ENCODE measurements at regions not wholly inside any gene's neighbourhood (a gene's known extent, or its start where the extent isn't known, plus 50 kb on each side); places are given as distances from the start of the nearest gene placed in this dataset.

- Histone ChIP-seq H3K27me3 (ENCODE audit: control insufficient read depth in 1 of 2, insufficient read depth in 2 of 2, low read length in 2 of 2) (no peaks in the 10 kb centered on the region), H3K27ac (ENCODE audit: low read depth, low read length) (no peak overlapping the region), H3K36me3 (ENCODE audit: control insufficient read depth in 1 of 2, insufficient read depth in 2 of 2, low read length in 2 of 2) (no peaks in the 10 kb centered on the region), H3K9ac (ENCODE audit: low read depth in 1 of 2, low read length in 2 of 2) (no peak overlapping the region), H3K9me3 (ENCODE audit: control insufficient read depth in 1 of 2, low read length in 2 of 2) (no peaks in the 10 kb centered on the region), H3K4me3 (ENCODE audit: low read depth in 1 of 2, low read length in 2 of 2) (no peak overlapping the region), H3K4me1 (ENCODE audit: control insufficient read depth in 1 of 2, insufficient read depth in 2 of 2, low read length in 2 of 2) (no peaks in the 10 kb centered on the region)
These were observed 182.1 kb downstream of the RFC3 start for GRCh38 chr13:33999811-34000605.

GRCh38 chr13:34000955-34001354 is 183.0 kb downstream of the RFC3 start:
- H3K9ac ChIP-seq (ENCODE audit: low read depth in 1 of 2, low read length in 2 of 2), result no peak overlapping the region
- H3K27me3 ChIP-seq (ENCODE audit: control insufficient read depth in 1 of 2, insufficient read depth in 2 of 2, low read length in 2 of 2), result no peaks in the 10 kb centered on the region
- H3K4me3 ChIP-seq (ENCODE audit: low read depth in 1 of 2, low read length in 2 of 2), result no peak overlapping the region
- H3K9me3 ChIP-seq (ENCODE audit: control insufficient read depth in 1 of 2, low read length in 2 of 2), result no peaks in the 10 kb centered on the region
- H3K4me1 ChIP-seq (ENCODE audit: control insufficient read depth in 1 of 2, insufficient read depth in 2 of 2, low read length in 2 of 2), result no peaks in the 10 kb centered on the region
- H3K36me3 ChIP-seq (ENCODE audit: control insufficient read depth in 1 of 2, insufficient read depth in 2 of 2, low read length in 2 of 2), result no peaks in the 10 kb centered on the region
- H3K27ac ChIP-seq (ENCODE audit: low read depth, low read length), result no peak overlapping the region

- Histone ChIP-seq H3K9me3 (ENCODE audit: control insufficient read depth in 1 of 2, low read length in 2 of 2) (no peaks in the 10 kb centered on the region), H3K27me3 (ENCODE audit: control insufficient read depth in 1 of 2, insufficient read depth in 2 of 2, low read length in 2 of 2) (no peaks in the 10 kb centered on the region), H3K4me3 (ENCODE audit: low read depth in 1 of 2, low read length in 2 of 2) (no peak overlapping the region), H3K9ac (ENCODE audit: low read depth in 1 of 2, low read length in 2 of 2) (no peak overlapping the region), H3K27ac (ENCODE audit: low read depth, low read length) (no peak overlapping the region), H3K36me3 (ENCODE audit: control insufficient read depth in 1 of 2, insufficient read depth in 2 of 2, low read length in 2 of 2) (no peaks in the 10 kb centered on the region), H3K4me1 (ENCODE audit: control insufficient read depth in 1 of 2, insufficient read depth in 2 of 2, low read length in 2 of 2) (no peaks in the 10 kb centered on the region)
These were observed 183.4 kb downstream of the RFC3 start for GRCh38 chr13:34001389-34001788.

GRCh38 chr13:34002141-34002540 is 184.2 kb downstream of the RFC3 start:
- H3K27me3 ChIP-seq (ENCODE audit: control insufficient read depth in 1 of 2, insufficient read depth in 2 of 2, low read length in 2 of 2), result no peaks in the 10 kb centered on the region
- H3K9ac ChIP-seq (ENCODE audit: low read depth in 1 of 2, low read length in 2 of 2), result no peak overlapping the region
- no peak overlapping the region for H3K4me3 ChIP-seq (ENCODE audit: low read depth in 1 of 2, low read length in 2 of 2)
- H3K36me3 ChIP-seq (ENCODE audit: control insufficient read depth in 1 of 2, insufficient read depth in 2 of 2, low read length in 2 of 2), result no peaks in the 10 kb centered on the region
- no peaks in the 10 kb centered on the region for H3K9me3 ChIP-seq (ENCODE audit: control insufficient read depth in 1 of 2, low read length in 2 of 2)
- no peaks in the 10 kb centered on the region for H3K4me1 ChIP-seq (ENCODE audit: control insufficient read depth in 1 of 2, insufficient read depth in 2 of 2, low read length in 2 of 2)
- no peak overlapping the region for H3K27ac ChIP-seq (ENCODE audit: low read depth, low read length)

- Histone ChIP-seq H3K27me3 (ENCODE audit: control insufficient read depth in 1 of 2, insufficient read depth in 2 of 2, low read length in 2 of 2) (no peaks in the 10 kb centered on the region), H3K9ac (ENCODE audit: low read depth in 1 of 2, low read length in 2 of 2) (no peak overlapping the region), H3K27ac (ENCODE audit: low read depth, low read length) (no peak overlapping the region)
These were observed 185.0 kb downstream of the RFC3 start for GRCh38 chr13:34002924-34003323.

GRCh38 chr13:34003656-34004055 is 185.7 kb downstream of the RFC3 start:
- no peak overlapping the region for H3K27ac ChIP-seq (ENCODE audit: low read depth, low read length)
- H3K9ac ChIP-seq (ENCODE audit: low read depth in 1 of 2, low read length in 2 of 2), result no peak overlapping the region
- H3K4me1 ChIP-seq (ENCODE audit: control insufficient read depth in 1 of 2, insufficient read depth in 2 of 2, low read length in 2 of 2), result no peaks in the 10 kb centered on the region
- no peaks in the 10 kb centered on the region for H3K27me3 ChIP-seq (ENCODE audit: control insufficient read depth in 1 of 2, insufficient read depth in 2 of 2, low read length in 2 of 2)
- no peak overlapping the region for H3K4me3 ChIP-seq (ENCODE audit: low read depth in 1 of 2, low read length in 2 of 2)
- no peaks in the 10 kb centered on the region for H3K9me3 ChIP-seq (ENCODE audit: control insufficient read depth in 1 of 2, low read length in 2 of 2)
- H3K36me3 ChIP-seq (ENCODE audit: control insufficient read depth in 1 of 2, insufficient read depth in 2 of 2, low read length in 2 of 2), result no peaks in the 10 kb centered on the region

More at GRCh38 chr13:34002924-34003323, 185.0 kb downstream of the RFC3 start:
- no peaks in the 10 kb centered on the region for H3K36me3 ChIP-seq (ENCODE audit: control insufficient read depth in 1 of 2, insufficient read depth in 2 of 2, low read length in 2 of 2)
- H3K4me3 ChIP-seq (ENCODE audit: low read depth in 1 of 2, low read length in 2 of 2), result no peak overlapping the region
- H3K4me1 ChIP-seq (ENCODE audit: control insufficient read depth in 1 of 2, insufficient read depth in 2 of 2, low read length in 2 of 2), result no peaks in the 10 kb centered on the region
- H3K9me3 ChIP-seq (ENCODE audit: control insufficient read depth in 1 of 2, low read length in 2 of 2), result no peaks in the 10 kb centered on the region

GRCh38 chr13:34004676-34005075 is 186.7 kb downstream of the RFC3 start:
- Histone ChIP-seq H3K9me3 (ENCODE audit: control insufficient read depth in 1 of 2, low read length in 2 of 2) (no peaks in the 10 kb centered on the region), H3K36me3 (ENCODE audit: control insufficient read depth in 1 of 2, insufficient read depth in 2 of 2, low read length in 2 of 2) (no peaks in the 10 kb centered on the region), H3K4me3 (ENCODE audit: low read depth in 1 of 2, low read length in 2 of 2) (no peak overlapping the region), H3K4me1 (ENCODE audit: control insufficient read depth in 1 of 2, insufficient read depth in 2 of 2, low read length in 2 of 2) (no peaks in the 10 kb centered on the region), H3K9ac (ENCODE audit: low read depth in 1 of 2, low read length in 2 of 2) (no peak overlapping the region), H3K27ac (ENCODE audit: low read depth, low read length) (no peak overlapping the region), H3K27me3 (ENCODE audit: control insufficient read depth in 1 of 2, insufficient read depth in 2 of 2, low read length in 2 of 2) (no peaks in the 10 kb centered on the region)

- Histone ChIP-seq H3K36me3 (ENCODE audit: control insufficient read depth in 1 of 2, insufficient read depth in 2 of 2, low read length in 2 of 2) (no peaks in the 10 kb centered on the region), H3K27ac (ENCODE audit: low read depth, low read length) (no peak overlapping the region), H3K4me1 (ENCODE audit: control insufficient read depth in 1 of 2, insufficient read depth in 2 of 2, low read length in 2 of 2) (no peaks in the 10 kb centered on the region), H3K9me3 (ENCODE audit: control insufficient read depth in 1 of 2, low read length in 2 of 2) (no peaks in the 10 kb centered on the region), H3K4me3 (ENCODE audit: low read depth in 1 of 2, low read length in 2 of 2) (no peak overlapping the region), H3K27me3 (ENCODE audit: control insufficient read depth in 1 of 2, insufficient read depth in 2 of 2, low read length in 2 of 2) (no peaks in the 10 kb centered on the region), H3K9ac (ENCODE audit: low read depth in 1 of 2, low read length in 2 of 2) (no peak overlapping the region)
These were observed 188.1 kb downstream of the RFC3 start for GRCh38 chr13:34006011-34006410.

- Histone ChIP-seq H3K36me3 (ENCODE audit: control insufficient read depth in 1 of 2, insufficient read depth in 2 of 2, low read length in 2 of 2) (no peaks in the 10 kb centered on the region), H3K27ac (ENCODE audit: low read depth, low read length) (no peak overlapping the region), H3K4me1 (ENCODE audit: control insufficient read depth in 1 of 2, insufficient read depth in 2 of 2, low read length in 2 of 2) (no peaks in the 10 kb centered on the region), H3K9ac (ENCODE audit: low read depth in 1 of 2, low read length in 2 of 2) (no peak overlapping the region), H3K27me3 (ENCODE audit: control insufficient read depth in 1 of 2, insufficient read depth in 2 of 2, low read length in 2 of 2) (no peaks in the 10 kb centered on the region), H3K9me3 (ENCODE audit: control insufficient read depth in 1 of 2, low read length in 2 of 2) (no peaks in the 10 kb centered on the region), H3K4me3 (ENCODE audit: low read depth in 1 of 2, low read length in 2 of 2) (no peak overlapping the region)
These were observed 193.7 kb downstream of the RFC3 start for GRCh38 chr13:34011552-34012085.

GRCh38 chr13:34012382-34012781 is 194.4 kb downstream of the RFC3 start:
- Histone ChIP-seq H3K27me3 (ENCODE audit: control insufficient read depth in 1 of 2, insufficient read depth in 2 of 2, low read length in 2 of 2) (no peaks in the 10 kb centered on the region), H3K9ac (ENCODE audit: low read depth in 1 of 2, low read length in 2 of 2) (no peak overlapping the region), H3K9me3 (ENCODE audit: control insufficient read depth in 1 of 2, low read length in 2 of 2) (no peaks in the 10 kb centered on the region), H3K36me3 (ENCODE audit: control insufficient read depth in 1 of 2, insufficient read depth in 2 of 2, low read length in 2 of 2) (no peaks in the 10 kb centered on the region), H3K4me1 (ENCODE audit: control insufficient read depth in 1 of 2, insufficient read depth in 2 of 2, low read length in 2 of 2) (no peaks in the 10 kb centered on the region), H3K27ac (ENCODE audit: low read depth, low read length) (no peak overlapping the region), H3K4me3 (ENCODE audit: low read depth in 1 of 2, low read length in 2 of 2) (no peak overlapping the region)

Data from duodenal mucosa (tissue), 2 donors.